Cardiac septum (tissue), 1 donor: ENCODE measurements at regions not wholly inside any gene's neighbourhood (a gene's known extent, or its start where the extent isn't known, plus 50 kb on each side); places are given as distances from the start of the nearest gene placed in this dataset.

Experiments used
- DNase-seq: peaks from one replicate; pipeline ENCODE4 v3.0.0-alpha.2; 2020; ENCODE audit warnings: low spot score
- intact Hi-C: fragments of 100-400 bp; cut with DNase I; formaldehyde crosslinking; loops from one replicate; pipeline ENCODE4 v1.14.0; 2022
- donor health status: DM: no; HTN: no; CAD: no.

DNA sequence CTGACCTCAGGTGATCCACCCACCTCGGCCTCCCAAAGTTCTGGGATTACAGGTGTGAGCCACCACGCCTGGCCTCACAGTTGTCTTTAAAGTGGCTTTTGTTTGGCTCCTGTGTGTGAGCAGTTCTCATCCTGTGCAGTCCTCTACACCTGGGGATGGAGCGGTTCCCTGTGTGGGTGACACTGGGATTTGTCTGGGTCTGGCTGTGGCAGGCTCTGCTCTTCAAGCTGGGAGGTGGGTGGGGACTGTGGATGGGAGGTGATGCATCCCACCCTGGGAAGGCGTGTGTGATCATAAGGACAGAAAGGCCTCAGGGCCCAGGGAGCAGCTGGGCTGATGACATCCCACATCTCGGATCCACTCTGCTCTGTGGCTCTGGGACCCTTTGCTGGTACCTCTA is 1266.8 kb downstream of the BRD1 start:
- intact Hi-C loops: no loop called here
- no peak for DNase-seq

DNA sequence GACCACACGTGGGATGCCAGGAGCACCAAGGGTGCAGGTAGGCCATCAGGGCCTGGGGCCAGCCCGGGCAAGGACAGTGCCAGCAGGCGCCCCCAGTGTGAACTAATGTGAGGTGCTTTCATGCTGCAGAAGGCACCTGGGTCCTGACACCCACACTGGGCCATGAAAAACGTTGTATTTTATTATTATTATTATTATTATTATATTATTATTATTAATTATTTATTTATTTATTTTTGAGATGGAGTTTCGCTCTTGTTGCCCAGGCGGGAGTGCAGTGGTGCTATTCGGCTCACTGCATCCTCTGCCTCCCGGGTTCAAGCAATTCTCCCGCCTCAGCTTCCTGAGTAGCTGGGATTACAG is 1267.3 kb downstream of the BRD1 start:
- DNase-seq: no peak
- intact Hi-C loops: no loop called here

DNA sequence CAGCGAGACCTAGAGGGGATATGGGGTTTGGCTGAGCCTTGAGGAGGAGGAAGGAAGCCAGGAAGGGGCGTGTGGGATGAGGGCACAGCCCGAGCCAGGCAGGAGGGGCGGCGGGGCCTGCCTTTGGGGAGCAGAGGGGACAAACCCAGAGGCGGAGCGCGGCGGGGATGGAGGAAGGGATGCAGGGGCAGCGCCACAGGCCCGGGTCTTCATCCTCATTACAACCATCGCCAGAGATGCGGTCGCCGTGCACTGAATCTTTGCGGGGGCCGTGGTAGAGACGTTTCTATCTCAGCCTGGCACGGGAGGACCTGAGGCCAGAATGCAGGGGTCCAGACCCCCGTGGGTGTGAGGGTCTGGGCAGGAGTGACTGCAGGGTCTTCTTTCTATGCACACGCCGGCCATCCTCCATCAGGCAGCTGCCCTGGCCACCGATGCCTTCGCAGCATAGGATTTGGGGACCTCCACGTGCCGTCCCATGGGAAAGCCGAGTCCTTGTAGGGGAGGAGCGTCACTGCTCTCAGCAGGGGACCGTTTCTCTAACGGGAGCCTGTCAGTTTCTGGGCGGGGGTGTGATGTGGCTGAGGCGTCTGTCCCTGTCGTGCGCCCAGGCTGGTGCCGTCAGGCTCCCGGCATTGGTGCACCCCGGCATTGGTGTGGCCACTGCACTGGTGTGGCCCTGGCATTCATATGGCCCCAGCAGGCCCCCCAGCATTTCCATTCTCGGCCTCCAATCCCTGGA is 1267.9 kb downstream of the BRD1 start:
- no peak for DNase-seq
- intact Hi-C loops: no loop called here

DNA sequence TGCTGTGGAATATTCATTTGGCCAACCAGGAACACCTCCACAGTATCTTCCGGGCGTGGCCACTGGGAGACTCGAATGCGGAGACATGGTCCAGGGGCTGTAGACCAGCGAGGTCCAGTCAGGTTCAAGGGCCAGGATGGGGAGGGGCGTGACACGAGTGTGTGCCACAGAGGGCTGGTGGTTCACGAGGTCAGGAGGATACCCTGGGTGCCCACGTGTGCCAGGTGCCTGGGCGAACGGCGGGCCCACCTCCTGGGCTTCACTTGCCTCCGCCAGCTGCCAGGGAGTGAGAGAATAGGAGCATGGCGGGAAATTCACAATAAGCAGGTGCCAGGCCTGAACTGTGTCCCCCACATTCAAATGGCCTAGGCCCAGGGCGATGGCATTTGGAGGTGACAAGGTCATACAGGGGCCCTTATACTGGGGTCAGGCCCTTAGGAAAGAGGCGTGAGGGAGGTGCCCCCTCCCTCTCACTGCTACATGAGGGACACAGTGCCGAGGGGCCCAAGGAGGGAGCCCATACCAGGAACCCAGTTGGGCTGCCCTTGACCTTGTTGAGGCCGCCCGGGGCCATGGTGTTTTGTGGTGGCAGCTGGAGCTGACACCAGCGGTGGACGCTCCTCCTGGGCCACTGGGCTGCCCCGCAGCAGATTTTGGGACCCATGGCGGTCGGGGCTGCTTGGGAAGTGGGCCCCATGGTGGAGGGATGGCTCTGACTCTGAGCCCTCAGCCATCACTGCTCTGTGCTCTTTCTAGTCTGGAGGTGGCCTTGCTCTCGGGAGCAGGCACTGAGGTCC is 1268.9 kb downstream of the BRD1 start:
- no peak for DNase-seq
- intact Hi-C loops: no loop called here

DNA sequence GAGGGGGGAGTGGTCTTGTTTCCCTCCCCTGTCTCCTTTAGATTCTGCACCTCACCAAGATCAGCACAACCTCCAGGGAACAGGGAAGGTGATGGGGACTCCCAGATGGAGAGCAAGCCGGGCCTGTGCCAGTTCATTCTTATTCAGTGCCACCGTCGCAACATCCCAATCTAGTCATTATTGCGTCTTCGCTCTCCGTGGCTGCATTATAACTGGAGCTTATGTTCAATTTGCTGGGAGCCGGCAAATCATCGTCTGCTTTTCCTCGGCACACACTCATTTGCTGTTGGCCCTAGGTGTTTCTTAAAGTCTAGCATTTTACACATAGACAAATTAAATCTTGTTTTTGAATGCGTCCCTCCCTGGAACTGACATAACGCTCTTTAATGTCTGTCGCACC is 1269.7 kb downstream of the BRD1 start:
- intact Hi-C loops: no loop called here

DNA sequence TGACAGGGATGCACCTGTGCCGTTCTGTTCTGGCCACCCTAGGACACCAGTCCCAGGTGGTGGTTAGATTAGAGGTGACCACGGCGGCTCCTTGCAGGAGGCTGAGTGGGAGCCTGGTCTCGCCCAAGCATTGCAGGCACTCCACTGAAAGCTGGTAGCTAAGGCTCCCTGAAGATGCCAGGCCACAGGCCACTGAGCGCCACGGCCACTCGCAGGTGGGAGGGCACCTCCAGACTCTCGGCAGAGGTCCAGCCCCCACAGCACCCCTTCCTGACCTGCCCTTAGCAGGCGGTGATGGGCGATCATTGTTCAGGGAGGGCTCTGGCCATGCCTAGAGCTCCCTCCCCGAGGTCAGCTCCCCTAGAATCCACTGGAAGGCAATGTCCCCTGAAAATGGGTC is 1270.2 kb downstream of the BRD1 start:
- intact Hi-C loops: no loop called here

More for the DNA sequence above, 1269.7 kb downstream of the BRD1 start:
- DNase-seq: no peak

DNA sequence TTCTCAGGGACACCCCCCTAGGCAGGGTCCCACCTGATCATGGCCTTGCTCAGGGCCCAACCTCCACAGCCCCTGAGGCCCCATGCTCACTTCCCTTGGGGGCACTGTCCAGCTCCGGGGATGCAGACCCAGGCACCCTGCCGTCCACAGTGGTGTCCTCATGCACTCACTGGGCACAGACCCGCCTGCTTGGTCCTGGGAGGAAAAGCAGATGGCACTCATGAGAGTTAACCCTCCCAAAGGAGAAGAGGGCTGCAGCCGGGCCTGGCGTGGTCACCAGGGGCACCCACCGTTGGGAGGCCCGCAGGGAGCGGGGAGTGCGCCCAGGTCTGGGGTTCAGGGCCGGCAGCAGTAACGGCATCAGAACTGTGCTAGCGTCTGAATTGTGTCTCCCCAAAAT is 1270.9 kb downstream of the BRD1 start:
- no peak for DNase-seq
- intact Hi-C loops: no loop called here

More for the DNA sequence above, 1270.2 kb downstream of the BRD1 start:
- no peak for DNase-seq

DNA sequence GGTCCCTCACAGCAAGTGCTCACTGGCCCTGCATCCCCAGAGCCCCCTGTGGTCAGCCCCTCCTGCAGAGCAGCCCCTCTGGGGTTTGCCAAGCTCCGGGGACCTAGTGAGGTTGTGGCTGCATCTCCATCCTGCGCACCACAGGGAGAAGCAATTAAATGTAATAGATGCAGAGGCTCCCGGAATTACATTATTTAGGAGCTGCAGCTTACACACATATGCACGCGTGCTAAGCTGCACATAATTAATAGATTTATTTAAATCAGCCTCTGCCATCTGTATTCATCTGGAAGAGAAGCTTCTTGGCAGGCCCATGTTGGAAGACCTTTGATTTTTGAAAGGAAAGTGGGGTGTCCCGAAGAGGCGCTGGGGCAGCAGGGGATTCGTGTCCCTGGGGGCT is 1271.5 kb downstream of the BRD1 start:
- DNase-seq: no peak
- intact Hi-C loops: no loop called here

DNA sequence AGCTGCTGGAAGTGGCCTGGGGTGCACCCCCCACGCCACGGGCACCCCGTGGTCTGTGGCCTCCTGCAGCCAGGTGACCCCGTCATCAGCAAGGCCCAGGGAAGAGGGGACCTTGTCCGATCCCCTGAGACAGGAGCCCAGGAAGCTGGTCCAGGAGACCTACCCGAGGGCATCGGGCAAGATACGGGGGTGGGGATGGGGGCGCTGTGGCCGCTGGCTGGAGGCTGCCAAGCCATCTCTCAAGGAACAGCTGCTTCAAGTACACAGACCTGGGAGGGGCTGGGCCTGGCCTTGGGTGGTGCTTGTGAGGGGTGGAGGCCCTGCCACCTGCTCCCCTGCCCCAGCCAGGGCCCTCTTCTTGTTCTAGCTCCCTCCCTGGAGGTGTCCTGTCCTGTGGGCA is 1272.1 kb downstream of the BRD1 start:
- DNase-seq: no peak
- intact Hi-C loops: no loop called here

DNA sequence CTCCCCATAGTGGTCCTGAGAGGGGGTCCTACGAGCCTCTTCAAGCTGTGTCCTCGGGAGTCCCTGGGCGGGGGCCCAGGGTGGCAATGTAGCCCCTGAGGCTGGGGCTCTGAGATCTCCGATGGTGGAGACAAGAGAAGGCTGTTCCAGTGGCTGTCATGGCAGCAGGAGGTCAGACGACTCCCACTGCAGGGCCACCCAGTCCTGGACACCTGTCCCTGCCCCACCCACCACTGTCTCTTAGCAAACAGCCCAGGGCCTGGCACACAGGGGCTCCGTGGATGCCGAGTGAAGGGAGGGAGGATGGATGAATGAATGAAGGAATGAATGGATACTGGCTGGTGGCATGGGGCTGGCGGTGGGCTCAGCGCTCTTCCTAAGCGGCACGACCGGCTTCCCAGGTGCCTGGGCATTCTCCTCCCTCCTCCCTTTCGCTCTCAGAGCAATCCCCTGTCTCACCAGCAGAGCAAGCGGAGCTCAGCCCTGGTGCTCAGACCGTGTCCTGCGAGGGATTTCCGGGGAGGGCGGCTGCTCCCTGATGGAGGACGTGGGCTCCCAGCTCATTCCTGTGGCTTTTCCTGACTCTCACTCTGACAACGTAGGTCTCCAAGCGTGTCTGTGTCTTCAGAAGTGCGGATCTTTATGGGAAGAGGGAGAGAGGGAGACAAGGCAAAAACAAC is 1272.6 kb downstream of the BRD1 start:
- intact Hi-C loops: no loop called here
- DNase-seq: no peak

DNA sequence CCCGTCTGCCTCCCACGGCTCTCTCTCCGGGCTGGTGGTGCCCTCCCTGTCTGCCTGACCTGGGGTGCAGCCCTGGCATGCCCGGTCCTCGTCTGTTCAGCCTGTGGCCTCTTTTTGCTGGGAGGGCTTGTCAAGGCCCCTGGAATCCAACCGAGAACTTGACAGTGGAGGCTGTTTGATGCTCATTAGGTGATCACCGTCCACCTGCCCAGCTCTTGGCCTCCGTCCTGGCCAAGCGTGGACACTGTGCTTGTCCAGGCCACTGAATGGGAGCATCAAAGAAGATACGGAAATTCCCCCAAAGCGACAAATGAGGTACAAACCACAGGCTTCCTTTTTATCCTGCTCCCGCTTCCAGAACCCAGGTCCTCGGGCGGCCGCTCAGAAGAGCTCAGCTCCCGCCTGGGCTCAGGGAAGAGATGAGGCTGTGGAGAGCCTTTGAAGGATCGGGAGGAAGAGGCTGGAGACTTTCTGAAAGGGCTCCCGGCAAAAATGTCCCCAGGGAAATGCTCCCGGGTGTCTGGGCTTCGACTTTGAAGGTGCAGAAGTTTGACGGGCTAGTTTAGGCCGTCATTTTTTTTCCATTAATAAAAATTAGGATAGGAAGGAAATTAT is 1273.9 kb downstream of the BRD1 start:
- intact Hi-C loops: no loop called here
- DNase-seq: no peak

DNA sequence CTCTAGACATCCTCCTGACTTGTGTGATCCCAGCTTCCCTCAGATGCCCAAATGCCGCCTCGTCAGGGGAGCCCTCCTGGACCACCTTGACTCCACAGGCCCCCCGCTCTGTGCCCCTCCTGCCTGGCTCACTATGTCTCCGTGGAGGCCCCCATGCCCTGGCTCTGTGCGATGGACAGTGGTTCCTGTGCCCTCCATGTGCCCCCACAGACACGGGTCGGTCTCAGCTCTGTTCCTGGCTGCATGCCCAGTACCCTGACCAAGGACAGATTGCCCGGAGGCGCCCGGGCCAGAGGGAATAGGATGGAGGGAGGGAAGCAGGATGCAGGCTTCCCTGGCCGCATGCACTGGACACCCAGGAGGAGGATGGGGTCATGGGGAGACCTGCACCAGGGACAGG is 1274.6 kb downstream of the BRD1 start:
- DNase-seq: no peak
- intact Hi-C loops: no loop called here

DNA sequence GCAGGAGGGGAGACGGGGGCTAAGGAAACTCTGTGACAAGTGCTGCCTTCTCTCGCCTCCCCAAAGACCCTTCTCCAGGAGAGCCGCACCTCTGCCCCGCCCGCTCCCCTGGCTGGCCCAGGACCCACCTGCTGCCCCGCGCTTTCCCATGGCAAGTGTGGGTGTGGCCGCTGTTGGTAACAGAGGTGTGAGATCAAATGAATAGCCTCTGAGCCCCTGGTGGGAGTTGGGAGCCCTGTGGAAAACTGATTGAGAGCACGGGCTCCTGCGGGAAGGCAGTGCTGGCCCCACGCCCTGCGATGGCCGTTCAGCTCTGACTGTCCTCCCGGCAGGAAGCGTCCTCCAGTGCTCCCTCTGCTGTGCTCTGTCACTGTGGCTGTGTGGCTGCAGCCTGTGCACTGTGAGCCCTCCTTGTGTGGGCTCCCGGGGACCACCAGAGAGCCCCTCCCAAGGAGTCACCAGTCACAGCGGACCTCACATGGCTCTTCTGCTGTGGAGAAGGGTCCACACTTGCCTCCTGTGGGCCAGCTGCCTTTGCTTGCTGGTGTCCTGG is 1275.9 kb downstream of the BRD1 start:
- intact Hi-C loops: no loop called here
- DNase-seq: no peak

DNA sequence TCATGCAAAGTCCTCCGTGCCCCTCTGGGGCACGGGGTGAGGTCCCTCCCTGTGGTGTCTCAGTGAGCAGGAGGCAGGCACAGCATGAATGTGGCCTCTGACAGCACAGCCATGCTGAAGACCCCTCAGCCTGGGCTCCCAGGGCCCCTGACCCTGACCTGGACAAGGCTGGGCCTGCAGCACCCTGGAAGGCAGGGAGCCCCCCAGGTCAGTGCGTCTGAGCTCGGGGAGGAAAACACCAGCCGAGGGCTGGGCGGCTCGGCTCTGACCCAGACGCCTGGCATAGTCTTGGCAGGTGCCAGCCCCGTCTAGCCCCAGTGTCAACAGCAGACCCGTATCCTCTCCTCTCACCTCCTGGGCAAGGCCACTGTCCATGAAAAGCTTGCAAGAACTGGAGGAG is 1276.6 kb downstream of the BRD1 start:
- intact Hi-C loops: no loop called here
- DNase-seq: no peak

DNA sequence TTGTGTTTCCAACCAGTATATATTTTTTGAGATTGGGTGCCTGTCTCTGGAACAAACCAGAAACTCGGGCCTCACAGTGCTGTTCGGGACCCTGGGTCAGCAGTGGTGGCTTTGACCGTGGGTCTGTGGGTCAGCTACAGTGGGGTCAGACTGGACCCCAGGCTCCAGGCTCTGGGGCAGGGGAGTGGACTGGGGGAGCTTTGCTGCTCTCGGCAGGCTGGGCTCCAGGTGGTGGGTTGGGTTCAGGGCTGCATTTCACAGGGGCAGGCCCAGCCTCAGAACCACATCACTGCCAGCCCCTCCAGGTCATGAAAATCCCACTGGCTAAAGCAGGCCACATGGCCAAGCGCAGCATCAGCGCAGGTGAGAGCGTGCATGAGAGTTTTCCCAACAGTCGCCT is 1279.3 kb downstream of the BRD1 start:
- intact Hi-C loops: no loop called here
- DNase-seq: no peak

DNA sequence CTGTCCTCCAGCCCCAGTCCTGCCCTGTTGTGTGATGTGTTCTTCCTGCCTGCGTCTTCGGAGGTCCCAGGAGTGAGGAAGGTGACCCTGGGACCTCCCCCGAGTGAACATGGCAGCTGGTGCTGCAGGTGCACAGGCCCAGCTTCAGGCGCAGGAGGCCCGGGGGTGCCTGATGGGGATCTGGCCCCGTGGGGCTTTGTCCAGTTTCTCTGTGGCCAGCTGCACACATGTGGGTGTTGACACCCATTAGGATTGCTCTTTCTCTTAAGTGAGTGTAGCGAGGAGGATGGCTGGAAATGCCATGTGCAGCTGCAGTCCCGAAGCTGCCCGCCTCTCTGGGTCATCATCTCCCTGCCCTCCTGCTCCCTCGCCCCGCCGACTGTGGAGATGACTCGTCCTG is 1279.7 kb downstream of the BRD1 start:
- DNase-seq: no peak
- intact Hi-C loops: no loop called here

DNA sequence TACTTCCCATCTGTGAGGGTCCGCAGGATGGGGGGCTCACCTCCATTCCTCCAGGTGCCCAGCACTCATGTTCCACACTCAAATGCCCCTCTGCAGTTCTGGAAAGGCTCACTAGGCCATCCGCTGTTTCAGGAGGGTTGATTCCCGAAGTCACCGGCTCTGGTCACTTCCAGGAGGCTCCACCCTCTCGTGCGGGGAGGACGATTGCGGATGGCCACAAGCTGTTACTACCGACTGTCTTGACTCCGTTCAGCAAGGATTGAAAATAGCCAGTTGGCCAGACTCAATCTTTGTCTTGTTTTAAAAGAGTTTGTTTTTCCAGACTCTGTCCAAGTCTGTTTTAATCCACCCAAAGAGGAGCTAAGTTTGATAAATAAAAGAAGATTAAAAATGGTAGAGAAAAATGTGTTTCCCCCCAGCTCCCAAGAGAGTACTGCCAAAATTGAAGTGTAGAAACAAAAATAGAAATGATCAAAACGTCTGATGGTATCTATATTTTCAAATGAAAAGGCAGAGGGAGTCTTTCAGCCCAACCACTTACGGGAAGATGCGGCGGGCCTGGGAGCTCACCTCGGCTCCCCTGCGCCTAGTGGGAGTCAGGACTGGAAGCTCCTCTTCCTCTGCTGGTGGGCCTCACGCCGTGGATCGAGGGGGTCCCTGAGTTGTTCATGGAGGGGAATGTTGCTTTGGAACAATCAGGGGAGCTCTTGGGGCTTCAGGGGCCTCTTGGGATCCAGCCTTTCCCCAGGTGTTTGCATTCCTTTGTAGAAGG is 1280.8 kb downstream of the BRD1 start:
- DNase-seq: no peak
- intact Hi-C loops: no loop called here

DNA sequence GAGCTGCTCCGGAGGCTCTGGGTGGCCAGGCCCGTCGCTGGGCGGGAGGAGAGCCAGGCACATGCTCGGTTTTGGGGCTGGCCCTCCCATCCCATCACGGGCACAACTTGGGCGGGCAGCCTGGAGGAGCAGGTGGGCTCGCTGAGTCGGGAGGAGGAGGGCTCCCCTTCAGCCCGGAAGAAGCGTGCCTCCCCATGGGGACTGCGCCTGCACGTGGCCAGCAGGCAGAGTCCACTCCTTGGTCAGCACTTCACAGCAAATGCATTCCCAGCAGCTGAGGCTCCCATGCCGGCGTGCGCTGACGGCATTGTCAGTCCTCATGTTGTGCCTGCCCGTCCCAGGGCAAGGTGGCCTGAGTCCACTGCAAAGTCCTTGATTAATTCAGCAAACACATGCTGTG is 1281.7 kb downstream of the BRD1 start:
- intact Hi-C loops: no loop called here
- DNase-seq: no peak

DNA sequence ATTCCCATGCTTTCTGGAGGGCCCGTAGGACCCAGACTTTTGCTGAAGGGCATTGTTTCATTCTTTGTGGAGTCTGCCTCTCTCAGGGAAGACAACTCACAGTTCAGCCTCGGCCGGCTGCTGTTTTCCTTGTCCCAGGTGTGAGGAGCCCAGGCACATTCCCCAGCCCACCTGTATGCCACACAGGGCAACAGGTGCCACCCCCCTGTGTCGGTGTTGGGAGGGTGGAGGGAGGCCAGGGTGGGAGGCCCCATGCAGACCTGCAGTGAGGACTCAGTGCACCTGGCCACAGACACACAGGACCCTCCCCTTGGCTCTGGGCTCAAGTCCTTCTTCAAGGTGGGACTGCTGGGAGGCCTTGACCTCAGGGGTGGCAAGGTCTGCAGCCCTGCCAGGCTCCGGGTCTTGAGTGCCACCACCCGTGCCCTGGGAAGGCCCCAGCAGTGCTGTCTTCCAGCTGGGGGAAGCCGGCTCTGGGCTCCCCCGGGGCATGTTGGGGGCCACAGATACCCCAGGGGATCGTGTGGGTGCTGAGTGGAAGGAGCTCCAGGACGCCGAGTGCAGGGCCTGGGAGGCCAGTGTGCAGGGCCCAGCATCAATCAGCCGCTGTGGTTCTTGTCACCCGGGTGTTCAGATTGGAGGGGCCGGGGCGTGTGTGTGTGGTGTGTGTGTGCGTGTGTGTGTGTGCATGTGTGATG is 1286.1 kb downstream of the BRD1 start:
- intact Hi-C loops: no loop called here
- no peak for DNase-seq
